ENCODE measurements at regions not wholly inside any gene's neighbourhood (a gene's known extent, or its start where the extent isn't known, plus 50 kb on each side); places are given as distances from the start of the nearest gene placed in this dataset.

- intact Hi-C loops (cut with micrococcal nuclease; ENCODE audit: unreplicated experiment), result no loop called here
- BruUV-seq (replicated peaks), result no TSS peak
- no peak overlapping the region for H3K4me3 Mint-ChIP-seq (ENCODE audit: low read depth, unreplicated experiment)
- peaks cover 2% of the 10 kb centered on the region for H3K9me3 Mint-ChIP-seq (ENCODE audit: low read depth, unreplicated experiment)
- no peak for TF ChIP-seq CTCF (IDR thresholded peaks at IDR 0.05; ENCODE audit: unreplicated experiment)
- no peaks in the 10 kb centered on the region for H3K27me3 Mint-ChIP-seq (ENCODE audit: unreplicated experiment)
- no peak overlapping the region for H3K27ac Mint-ChIP-seq (ENCODE audit: unreplicated experiment)
- no peaks in the 10 kb centered on the region for H3K4me1 Mint-ChIP-seq (ENCODE audit: low read depth, unreplicated experiment)
- CTCF ChIA-PET, result no interaction called here
- H3K36me3 Mint-ChIP-seq (ENCODE audit: insufficient read depth, unreplicated experiment), result no peaks in the 10 kb centered on the region
- no peak for DNase-seq
These were observed 193.9 kb downstream of the ICE1 start for GRCh38 chr5:5616247-5616895.

GRCh38 chr5:5615569-5615968 lies 193.1 kb downstream of the ICE1 start:
- Mint-ChIP-seq H3K9me3 (ENCODE audit: low read depth, unreplicated experiment) (peaks cover 2% of the 10 kb centered on the region), H3K27ac (ENCODE audit: unreplicated experiment) (no peak overlapping the region), H3K4me1 (ENCODE audit: low read depth, unreplicated experiment) (no peaks in the 10 kb centered on the region), H3K4me3 (ENCODE audit: low read depth, unreplicated experiment) (no peak overlapping the region), H3K27me3 (ENCODE audit: unreplicated experiment) (no peaks in the 10 kb centered on the region), H3K36me3 (ENCODE audit: insufficient read depth, unreplicated experiment) (no peaks in the 10 kb centered on the region)
- no TSS peak for BruUV-seq (replicated peaks)
- intact Hi-C loops (cut with micrococcal nuclease; ENCODE audit: unreplicated experiment), result no loop called here
- no peak for DNase-seq
- CTCF ChIA-PET, result no interaction called here
- TF ChIP-seq CTCF (IDR thresholded peaks at IDR 0.05; ENCODE audit: unreplicated experiment), result no peak

- Mint-ChIP-seq H3K9me3 (ENCODE audit: low read depth, unreplicated experiment) (peaks cover 2% of the 10 kb centered on the region), H3K4me1 (ENCODE audit: low read depth, unreplicated experiment) (no peaks in the 10 kb centered on the region), H3K27me3 (ENCODE audit: unreplicated experiment) (no peaks in the 10 kb centered on the region), H3K4me3 (ENCODE audit: low read depth, unreplicated experiment) (no peak overlapping the region), H3K36me3 (ENCODE audit: insufficient read depth, unreplicated experiment) (no peaks in the 10 kb centered on the region), H3K27ac (ENCODE audit: unreplicated experiment) (no peak overlapping the region)
- BruUV-seq (replicated peaks), result no TSS peak
- intact Hi-C loops (cut with micrococcal nuclease; ENCODE audit: unreplicated experiment), result no loop called here
- TF ChIP-seq CTCF (IDR thresholded peaks at IDR 0.05; ENCODE audit: unreplicated experiment), result no peak
- CTCF ChIA-PET, result no interaction called here
- no peak for DNase-seq
These were observed 190.9 kb downstream of the ICE1 start for GRCh38 chr5:5613261-5613990.

- BruUV-seq (replicated peaks), result no TSS peak
- H3K27ac Mint-ChIP-seq (ENCODE audit: unreplicated experiment), result no peak overlapping the region
- DNase-seq, result no peak
- H3K4me3 Mint-ChIP-seq (ENCODE audit: low read depth, unreplicated experiment), result no peak overlapping the region
- intact Hi-C loops (cut with micrococcal nuclease; ENCODE audit: unreplicated experiment), result no loop called here
- no peak for TF ChIP-seq CTCF (IDR thresholded peaks at IDR 0.05; ENCODE audit: unreplicated experiment)
- no peaks in the 10 kb centered on the region for H3K4me1 Mint-ChIP-seq (ENCODE audit: low read depth, unreplicated experiment)
- H3K9me3 Mint-ChIP-seq (ENCODE audit: low read depth, unreplicated experiment), result no peaks in the 10 kb centered on the region
- H3K36me3 Mint-ChIP-seq (ENCODE audit: insufficient read depth, unreplicated experiment), result no peaks in the 10 kb centered on the region
- CTCF ChIA-PET, result no interaction called here
- H3K27me3 Mint-ChIP-seq (ENCODE audit: unreplicated experiment), result no peaks in the 10 kb centered on the region
These were observed 189.6 kb downstream of the ICE1 start for GRCh38 chr5:5612096-5612495.

All from Calu3 (cell line).